T47D (cell line): ENCODE measurements at regions not wholly inside any gene's neighbourhood (a gene's known extent, or its start where the extent isn't known, plus 50 kb on each side); places are given as distances from the start of the nearest gene placed in this dataset.
"Not testable (repeated sequence)": the region's sequence is repeated elsewhere in the genome, so short reads cannot be mapped to it uniquely, and the experiment has no call there.

ENCODE experiments used
- DNase-seq, 2 experiments: peaks; one replicate each; pipeline versions ENCODE4 v3.0.0 to v3.0.0-alpha.2; 2011 to 2012; ENCODE audit warnings: low read depth in 1 of 2, low spot score in 1 of 2
- JUND ChIP-seq: IDR thresholded peaks from 2 replicates; pipeline ENCODE4 v1.6.1; 2012; ENCODE audit warnings: low read depth
- in situ Hi-C: cut with HindIII; loops from 2 replicates; pipeline ENCODE4 v1.10.0; 2016; ENCODE audit warnings: low sequenced_read_pairs, low pct_unique_long_range_greater_than_20kb

DNA sequence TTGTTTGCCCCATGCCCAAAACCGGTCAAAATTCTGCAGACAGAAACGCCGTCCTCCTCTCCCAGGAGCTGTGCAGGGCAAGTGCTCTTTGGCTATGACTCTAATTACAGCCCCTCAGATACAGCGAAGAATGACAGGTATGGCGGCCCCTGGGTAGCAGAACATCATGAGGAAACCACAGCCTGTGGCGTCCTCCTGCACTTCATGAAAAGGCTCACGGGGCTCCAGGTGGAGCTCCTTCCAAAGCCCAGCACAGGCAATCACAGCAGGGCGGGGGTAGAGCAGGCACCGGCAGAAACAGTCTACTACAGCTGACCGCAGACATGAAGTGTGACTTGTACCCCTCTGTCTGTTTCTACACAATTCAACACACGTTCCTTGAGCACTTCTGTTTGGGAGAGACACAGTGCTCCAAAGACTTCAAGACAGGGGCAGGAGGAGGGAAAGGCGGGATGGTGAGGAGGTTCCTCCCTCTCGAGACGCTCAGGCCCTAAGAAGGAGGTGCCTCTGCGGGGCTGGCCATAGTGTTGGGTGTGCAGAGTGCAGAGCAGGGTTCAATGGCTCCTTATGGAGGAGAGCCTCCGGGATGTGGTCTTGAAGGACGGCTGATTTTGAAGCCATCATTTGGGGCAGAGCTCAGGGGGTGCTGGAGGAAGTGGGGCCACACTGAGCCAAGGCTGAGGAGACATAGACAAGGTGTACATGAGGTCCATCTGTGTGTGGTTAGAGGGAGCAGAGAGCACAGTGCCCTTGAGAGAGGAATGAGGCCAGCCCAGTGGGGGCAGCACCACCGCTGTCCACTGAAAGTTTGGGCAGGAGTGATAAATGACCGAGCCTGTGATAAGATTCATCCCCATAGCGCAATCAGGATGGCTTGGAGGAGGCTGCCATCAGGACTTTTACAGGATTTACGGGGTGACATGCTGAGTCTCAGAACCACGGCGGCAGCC, 468.3 kb downstream of the EIPR1 start:
- in situ Hi-C loops, result no loop called here
- TF ChIP-seq JUND, result no peak
- DNase-seq, result no peak

- no peak for TF ChIP-seq JUND
Measured at GRCh38 chr2:2906091-2906490, 471.5 kb downstream of the EIPR1 start.

DNA sequence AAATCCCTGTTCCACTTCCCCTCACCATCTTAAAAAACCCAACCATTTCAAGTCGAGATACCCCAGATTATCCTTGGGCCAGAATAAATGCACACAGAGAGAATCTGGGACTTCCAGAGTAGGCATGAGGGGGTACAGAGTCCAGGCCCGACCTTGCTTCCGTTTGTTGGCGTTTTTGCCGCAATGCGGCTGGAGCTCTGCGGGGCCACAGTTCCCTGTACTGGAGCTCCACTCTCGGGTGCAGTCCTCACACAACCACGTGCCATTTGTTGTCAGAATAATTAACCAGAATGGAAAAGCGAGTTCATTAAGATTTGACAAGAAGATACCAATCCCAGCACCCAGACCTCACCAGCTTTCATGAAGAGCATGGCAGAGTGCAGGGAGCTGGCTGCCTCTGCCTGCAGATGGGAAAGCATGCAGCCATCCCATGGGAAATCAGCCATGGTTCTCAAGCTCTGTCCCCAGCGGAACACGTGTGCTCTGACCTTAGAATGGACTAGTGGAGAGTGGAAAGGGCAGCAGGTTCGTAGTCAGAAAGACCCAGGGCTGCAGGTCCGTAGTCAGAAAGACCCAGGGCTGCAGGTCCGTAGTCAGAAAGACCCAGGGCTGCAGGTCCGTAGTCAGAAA, 472.8 kb downstream of the EIPR1 start:
- no peak for TF ChIP-seq JUND
- in situ Hi-C loops, result no loop called here
- no peak for DNase-seq

More at GRCh38 chr2:2906091-2906490, 471.5 kb downstream of the EIPR1 start:
- in situ Hi-C loops, result no loop called here
- no peak for DNase-seq

DNA sequence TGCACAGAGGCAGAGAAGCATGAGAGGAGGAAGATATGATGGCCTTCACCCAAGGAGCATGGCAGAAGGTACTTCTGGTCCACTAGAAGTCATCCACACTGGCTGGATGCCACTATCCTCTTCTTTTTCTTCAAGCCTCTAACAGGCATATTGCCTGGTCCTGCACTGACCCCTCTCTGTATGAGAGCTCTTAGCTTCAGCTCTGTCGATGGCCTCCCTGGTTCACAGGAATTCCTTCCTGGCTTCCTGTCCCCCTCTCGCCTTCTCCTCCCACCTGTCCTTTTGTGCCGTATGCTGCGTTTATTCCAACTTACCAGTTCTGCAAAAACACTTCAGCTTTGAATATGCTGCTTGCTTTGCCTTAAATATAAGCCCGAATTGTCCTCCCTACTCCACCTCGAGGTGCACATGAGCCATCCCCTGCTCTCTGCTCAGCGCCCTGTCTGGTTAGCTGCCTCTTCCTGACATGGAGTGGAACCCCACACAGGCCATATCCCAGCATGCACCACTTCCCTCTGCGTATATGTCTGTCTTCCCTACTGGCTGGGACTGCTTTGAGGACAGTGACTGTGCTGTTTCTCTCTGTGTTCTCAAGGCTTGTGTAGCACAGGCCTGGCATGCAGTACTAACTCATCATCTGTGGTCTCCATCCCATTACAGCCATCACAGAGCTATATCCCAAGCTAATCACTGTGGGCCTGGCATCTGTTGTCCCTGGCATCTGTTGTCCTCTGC, 474.9 kb downstream of the EIPR1 start:
- no peak for DNase-seq
- in situ Hi-C loops, result no loop called here
- TF ChIP-seq JUND, result no peak

DNA sequence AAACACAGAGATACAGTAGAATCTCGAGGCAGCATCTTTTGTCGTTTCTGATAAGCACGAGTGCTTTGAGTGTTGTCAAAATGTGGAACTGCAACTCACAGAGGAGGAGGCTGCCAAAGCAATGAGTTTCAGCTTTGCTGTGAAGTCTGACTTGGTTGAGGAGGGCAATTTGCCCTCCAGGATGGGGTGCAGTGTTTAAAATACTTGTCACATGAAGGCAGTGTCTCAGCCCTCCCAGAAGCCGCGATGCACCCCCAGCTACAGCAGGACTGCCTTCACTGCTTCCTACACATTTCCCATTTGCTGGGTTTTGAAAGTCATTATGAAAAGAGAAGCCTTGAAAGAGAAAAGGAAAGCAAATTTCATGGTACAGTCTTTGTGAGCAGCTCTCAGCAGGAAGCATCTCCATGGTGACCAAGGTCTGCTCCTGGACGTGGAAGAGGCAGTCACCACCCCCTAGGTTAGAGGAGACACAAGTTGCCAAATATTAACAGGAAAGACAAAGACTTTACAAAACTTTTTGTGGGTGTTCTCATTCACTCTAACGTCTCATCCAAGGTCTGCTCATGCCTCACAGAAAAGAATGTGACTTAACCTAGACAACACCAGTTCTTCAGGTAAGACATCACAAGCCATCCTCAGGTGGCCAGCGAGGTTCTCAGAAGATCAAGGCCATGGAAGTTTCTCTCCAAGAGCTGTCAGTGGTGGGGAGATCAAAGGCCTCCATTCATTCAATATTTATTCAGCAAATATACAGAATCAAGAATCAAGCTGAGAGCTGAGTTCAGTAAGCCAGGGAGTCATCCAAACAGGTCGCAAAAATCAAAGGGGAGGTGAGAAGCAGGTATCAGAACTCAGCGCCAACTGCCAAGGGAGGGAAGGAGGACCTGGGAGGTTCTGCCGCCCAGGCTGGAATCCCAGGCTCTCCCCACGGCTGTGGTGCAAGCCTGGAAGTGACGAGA, 476.0 kb downstream of the EIPR1 start:
- TF ChIP-seq JUND, result no peak
- in situ Hi-C loops, result no loop called here
- DNase-seq, result no peak

GRCh38 chr2:2899826-2900225, 477.8 kb downstream of the EIPR1 start:
- no peak for TF ChIP-seq JUND
- DNase-seq, result no peak
- in situ Hi-C loops, result no loop called here

DNA sequence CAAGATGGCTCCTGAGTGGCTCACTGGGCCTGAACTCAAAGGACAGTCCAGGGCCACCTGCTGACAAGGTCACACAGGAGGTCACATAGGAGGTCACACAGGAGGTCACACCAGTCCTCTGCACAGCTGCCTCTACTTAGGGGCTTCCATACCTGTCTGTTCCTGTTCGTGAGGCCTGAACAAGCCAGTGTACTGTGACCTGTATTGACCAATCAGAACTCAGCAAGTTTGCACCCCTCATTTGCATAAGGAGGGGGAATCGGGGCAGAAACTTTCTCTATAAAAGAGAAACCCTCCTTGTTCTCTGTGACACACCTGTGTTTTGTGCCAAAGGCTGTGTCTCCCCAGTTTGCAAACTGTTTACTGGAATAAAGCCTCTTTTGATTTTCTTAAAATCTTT, 478.9 kb downstream of the EIPR1 start:
- DNase-seq, result no peak
- TF ChIP-seq JUND, result no peak
- in situ Hi-C loops, result no loop called here

DNA sequence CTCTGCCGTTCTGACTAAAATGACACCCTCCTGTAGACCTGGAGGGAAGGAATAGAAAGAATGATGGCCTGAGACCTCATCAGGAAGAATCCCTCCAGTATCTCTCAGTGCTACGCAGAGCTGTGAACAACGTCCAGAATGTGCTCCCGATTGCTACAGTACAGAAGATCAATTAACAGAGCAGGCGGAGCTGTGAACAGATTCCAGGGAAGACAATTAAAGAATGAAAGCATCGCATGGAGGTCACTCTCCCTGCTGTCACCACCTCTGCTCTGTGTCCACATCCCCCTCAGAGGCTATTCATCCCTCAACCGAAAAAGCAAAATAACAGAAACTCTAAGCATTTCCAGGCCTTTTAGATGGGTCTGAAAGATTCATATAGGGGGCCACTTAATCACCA, 481.0 kb downstream of the EIPR1 start:
- no peak for TF ChIP-seq JUND
- no peak for DNase-seq
- in situ Hi-C loops, result no loop called here

DNA sequence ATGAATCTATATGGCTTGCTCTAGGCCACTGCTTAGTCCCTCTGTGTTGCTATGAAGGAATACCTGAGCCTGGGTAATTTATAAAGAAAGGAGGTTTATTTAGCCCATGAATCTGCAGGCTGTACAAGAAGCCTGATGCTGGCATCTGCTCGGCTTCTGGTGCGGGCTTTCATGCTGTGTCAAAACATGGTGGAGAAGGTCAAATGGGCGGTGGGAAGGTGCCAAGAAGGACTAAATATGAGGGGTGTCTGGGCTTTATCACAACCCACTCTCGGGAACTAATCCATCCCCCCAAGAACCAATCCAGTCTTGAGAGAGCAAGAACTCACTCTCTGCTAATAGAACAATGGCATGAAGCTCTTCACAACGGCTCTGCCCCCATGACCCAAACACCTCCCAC, 481.6 kb downstream of the EIPR1 start:
- DNase-seq, result no peak
- TF ChIP-seq JUND, result no peak
- in situ Hi-C loops, result no loop called here

DNA sequence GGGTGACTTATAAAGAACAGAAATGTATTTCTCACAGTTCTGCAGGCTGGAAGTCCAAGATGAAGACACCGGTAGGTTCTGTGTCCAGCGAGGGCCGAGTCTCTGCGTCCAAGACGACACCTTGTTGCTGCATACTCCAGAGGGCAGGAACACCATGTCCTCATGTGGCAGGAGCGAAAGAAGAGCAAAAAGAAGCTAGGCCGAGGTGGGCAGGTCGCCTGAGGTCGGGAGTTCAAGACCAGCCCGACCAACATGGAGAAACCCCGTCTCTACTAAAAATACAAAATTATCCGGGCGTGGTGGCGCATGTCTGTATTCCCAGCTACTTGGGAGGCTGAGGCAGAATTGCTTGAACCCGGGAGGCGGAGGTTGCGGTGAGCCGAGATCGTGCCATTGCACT, 483.6 kb downstream of the EIPR1 start:
- in situ Hi-C loops, DNase-seq: not testable (repeated sequence)

DNA sequence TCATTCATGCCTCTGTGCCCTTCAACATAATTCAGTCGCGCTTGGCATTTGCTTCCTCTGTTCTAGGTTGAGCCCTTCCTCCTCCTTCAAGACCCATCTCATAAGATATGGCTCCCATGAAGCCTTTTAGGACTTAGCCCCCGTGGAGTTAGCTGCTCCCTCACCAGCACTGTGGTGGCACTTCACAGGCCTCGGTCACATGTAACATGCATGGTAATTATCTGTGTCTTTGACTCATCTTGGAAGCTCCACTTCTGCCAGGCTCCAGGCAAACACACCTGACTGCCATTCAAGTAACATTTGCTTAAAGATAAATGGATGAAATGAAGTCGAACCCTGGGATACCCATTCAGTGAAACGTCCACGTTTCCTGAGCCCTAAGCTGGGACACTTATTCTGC, 484.7 kb downstream of the EIPR1 start:
- no peak for TF ChIP-seq JUND
- DNase-seq, result no peak
- in situ Hi-C loops, result no loop called here

GRCh38 chr2:2892378-2892777, 485.2 kb downstream of the EIPR1 start:
- TF ChIP-seq JUND, result no peak
- DNase-seq, result no peak
- in situ Hi-C loops, result no loop called here
